ENCODE measurements at regions not wholly inside any gene's neighbourhood (a gene's known extent, or its start where the extent isn't known, plus 50 kb on each side); places are given as distances from the start of the nearest gene placed in this dataset.

GRCh38 chr12:72133497-72134055 is 138.6 kb upstream of the TRHDE start:
- Mint-ChIP-seq H3K9me3 (ENCODE audit: low read depth) (no peaks in the 10 kb centered on the region), H3K4me1 (no peaks in the 10 kb centered on the region), H3K27ac (no peak overlapping the region), H3K27me3 (no peaks in the 10 kb centered on the region), H3K4me3 (no peak overlapping the region), H3K36me3 (no peaks in the 10 kb centered on the region)
- ATAC-seq (no peak), DNase-seq (no peak)
- CTCF ChIA-PET: no interaction called here

GRCh38 chr12:72134246-72135020 is 137.7 kb upstream of the TRHDE start:
- DNase-seq (no peak), ATAC-seq (no peak)
- H3K9me3 Mint-ChIP-seq (ENCODE audit: low read depth): no peaks in the 10 kb centered on the region
- no peaks in the 10 kb centered on the region for H3K27me3 Mint-ChIP-seq
- no peaks in the 10 kb centered on the region for H3K36me3 Mint-ChIP-seq
- no peak overlapping the region for H3K27ac Mint-ChIP-seq
- CTCF ChIA-PET: no interaction called here
- no peak overlapping the region for H3K4me3 Mint-ChIP-seq
- H3K4me1 Mint-ChIP-seq: no peaks in the 10 kb centered on the region

GRCh38 chr12:72135021-72135301 is 137.2 kb upstream of the TRHDE start:
- Mint-ChIP-seq H3K9me3 (ENCODE audit: low read depth) (no peaks in the 10 kb centered on the region), H3K27me3 (no peaks in the 10 kb centered on the region), H3K4me3 (no peak overlapping the region), H3K4me1 (no peaks in the 10 kb centered on the region), H3K36me3 (no peaks in the 10 kb centered on the region), H3K27ac (no peak overlapping the region)
- CTCF ChIA-PET: no interaction called here
- ATAC-seq: no peak
- no peak for DNase-seq

GRCh38 chr12:72136792-72137191 is 135.4 kb upstream of the TRHDE start:
- CTCF ChIA-PET: no interaction called here
- no peaks in the 10 kb centered on the region for H3K9me3 Mint-ChIP-seq (ENCODE audit: low read depth)
- DNase-seq: no peak
- H3K36me3 Mint-ChIP-seq: no peaks in the 10 kb centered on the region
- H3K27ac Mint-ChIP-seq: no peak overlapping the region
- ATAC-seq: no peak
- H3K4me1 Mint-ChIP-seq: no peaks in the 10 kb centered on the region
- H3K27me3 Mint-ChIP-seq: no peaks in the 10 kb centered on the region
- H3K4me3 Mint-ChIP-seq: no peak overlapping the region

GRCh38 chr12:72139411-72139810 is 132.8 kb upstream of the TRHDE start:
- CTCF ChIA-PET: no interaction called here
- no peaks in the 10 kb centered on the region for H3K4me1 Mint-ChIP-seq

GRCh38 chr12:72141381-72141780 is 130.8 kb upstream of the TRHDE start:
- ATAC-seq: no peak
- Mint-ChIP-seq H3K4me3 (no peak overlapping the region), H3K9me3 (ENCODE audit: low read depth) (no peaks in the 10 kb centered on the region), H3K4me1 (no peaks in the 10 kb centered on the region), H3K27me3 (no peaks in the 10 kb centered on the region), H3K27ac (no peak overlapping the region), H3K36me3 (no peaks in the 10 kb centered on the region)
- CTCF ChIA-PET: no interaction called here
- no peak for DNase-seq

More at GRCh38 chr12:72139411-72139810, 132.8 kb upstream of the TRHDE start:
- no peak overlapping the region for H3K27ac Mint-ChIP-seq
- ATAC-seq (no peak), DNase-seq (no peak)
- no peak overlapping the region for H3K4me3 Mint-ChIP-seq
- no peaks in the 10 kb centered on the region for H3K9me3 Mint-ChIP-seq (ENCODE audit: low read depth)
- no peaks in the 10 kb centered on the region for H3K36me3 Mint-ChIP-seq
- no peaks in the 10 kb centered on the region for H3K27me3 Mint-ChIP-seq

- Mint-ChIP-seq H3K27ac (no peak overlapping the region), H3K4me3 (no peak overlapping the region), H3K9me3 (ENCODE audit: low read depth) (no peaks in the 10 kb centered on the region), H3K27me3 (no peaks in the 10 kb centered on the region), H3K36me3 (no peaks in the 10 kb centered on the region), H3K4me1 (no peaks in the 10 kb centered on the region)
- no peak for ATAC-seq
- CTCF ChIA-PET: no interaction called here
- DNase-seq: no peak
These were observed 127.6 kb upstream of the TRHDE start for GRCh38 chr12:72144553-72144952.

- CTCF ChIA-PET: no interaction called here
- Mint-ChIP-seq H3K27me3 (no peaks in the 10 kb centered on the region), H3K4me1 (no peaks in the 10 kb centered on the region), H3K27ac (no peak overlapping the region), H3K9me3 (ENCODE audit: low read depth) (no peaks in the 10 kb centered on the region), H3K4me3 (no peak overlapping the region), H3K36me3 (no peaks in the 10 kb centered on the region)
- ATAC-seq (no peak), DNase-seq (no peak)
These were observed 125.7 kb upstream of the TRHDE start for GRCh38 chr12:72146495-72146894.

- H3K27ac Mint-ChIP-seq: no peak overlapping the region
- DNase-seq: no peak
- H3K9me3 Mint-ChIP-seq (ENCODE audit: low read depth): no peaks in the 10 kb centered on the region
- no peak overlapping the region for H3K4me3 Mint-ChIP-seq
- no peaks in the 10 kb centered on the region for H3K4me1 Mint-ChIP-seq
- ATAC-seq: no peak
- no peaks in the 10 kb centered on the region for H3K27me3 Mint-ChIP-seq
- CTCF ChIA-PET: no interaction called here
- H3K36me3 Mint-ChIP-seq: no peaks in the 10 kb centered on the region
These were observed 123.5 kb upstream of the TRHDE start for GRCh38 chr12:72148709-72149108.

GRCh38 chr12:72162875-72163274 is 109.3 kb upstream of the TRHDE start:
- CTCF ChIA-PET: no interaction called here
- Mint-ChIP-seq H3K27ac (no peak overlapping the region), H3K4me3 (no peak overlapping the region), H3K9me3 (ENCODE audit: low read depth) (no peaks in the 10 kb centered on the region), H3K36me3 (no peaks in the 10 kb centered on the region), H3K27me3 (no peaks in the 10 kb centered on the region), H3K4me1 (no peaks in the 10 kb centered on the region)
- no peak for DNase-seq
- ATAC-seq: no peak

GRCh38 chr12:72168851-72169250 is 103.3 kb upstream of the TRHDE start:
- Mint-ChIP-seq H3K4me3 (no peak overlapping the region), H3K27ac (no peak overlapping the region), H3K36me3 (no peaks in the 10 kb centered on the region), H3K4me1 (no peaks in the 10 kb centered on the region), H3K9me3 (ENCODE audit: low read depth) (no peaks in the 10 kb centered on the region), H3K27me3 (no peaks in the 10 kb centered on the region)
- no peak for DNase-seq
- no peak for ATAC-seq
- CTCF ChIA-PET: interaction anchor here (0.7 kb wide), 1 partner anchor 314 kb away, joined by 3 read pairs; no protein-coding TSS in a partner anchor

GRCh38 chr12:72173974-72174373 is 98.2 kb upstream of the TRHDE start:
- H3K9me3 Mint-ChIP-seq (ENCODE audit: low read depth): no peaks in the 10 kb centered on the region
- H3K4me1 Mint-ChIP-seq: no peaks in the 10 kb centered on the region
- DNase-seq (no peak), ATAC-seq (no peak)
- H3K27me3 Mint-ChIP-seq: no peaks in the 10 kb centered on the region
- CTCF ChIA-PET: no interaction called here
- no peak overlapping the region for H3K4me3 Mint-ChIP-seq
- H3K36me3 Mint-ChIP-seq: no peaks in the 10 kb centered on the region
- H3K27ac Mint-ChIP-seq: no peak overlapping the region

GRCh38 chr12:72178244-72178643 is 93.9 kb upstream of the TRHDE start:
- Mint-ChIP-seq H3K4me1 (no peaks in the 10 kb centered on the region), H3K36me3 (no peaks in the 10 kb centered on the region), H3K27me3 (no peaks in the 10 kb centered on the region), H3K27ac (no peak overlapping the region), H3K4me3 (no peak overlapping the region), H3K9me3 (ENCODE audit: low read depth) (no peaks in the 10 kb centered on the region)
- CTCF ChIA-PET: interaction anchor here (0.5 kb wide), 1 partner anchor 492 kb away, joined by 3 read pairs; the partner anchor contains the start of gene TMEM19
- ATAC-seq (no peak), DNase-seq (no peak)

GRCh38 chr12:72178871-72179270 is 93.3 kb upstream of the TRHDE start:
- no peak for DNase-seq
- Mint-ChIP-seq H3K27ac (no peak overlapping the region), H3K4me3 (no peak overlapping the region), H3K4me1 (no peaks in the 10 kb centered on the region), H3K9me3 (ENCODE audit: low read depth) (no peaks in the 10 kb centered on the region), H3K27me3 (no peaks in the 10 kb centered on the region), H3K36me3 (no peaks in the 10 kb centered on the region)
- CTCF ChIA-PET: no interaction called here
- no peak for ATAC-seq
